SW480 (cell line): ENCODE measurements at regions not wholly inside any gene's neighbourhood (a gene's known extent, or its start where the extent isn't known, plus 50 kb on each side); places are given as distances from the start of the nearest gene placed in this dataset.

Experiments
- DNase-seq: peaks from one replicate; pipeline ENCODE4 v3.0.0-alpha.2; 2016; ENCODE audit warnings: low spot score

DNA sequence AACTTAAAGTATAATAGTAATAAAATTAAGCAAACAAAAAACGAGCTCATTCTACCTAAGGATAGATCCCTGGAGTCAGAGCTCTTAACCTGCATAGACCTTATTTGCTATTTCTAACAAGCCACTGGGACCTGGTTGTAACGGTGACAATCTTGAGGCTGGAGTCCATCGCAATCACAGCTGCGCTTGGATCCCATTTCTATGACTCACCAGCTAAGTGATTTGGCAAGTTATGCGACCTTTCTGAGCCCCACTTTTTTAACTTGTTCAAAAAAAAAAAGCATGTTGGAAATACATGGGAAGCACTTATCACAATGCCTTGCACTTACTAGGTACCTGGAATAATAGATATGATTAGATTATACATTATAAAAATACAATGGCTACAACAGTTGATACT lies 389.5 kb upstream of the CDH4 start:
- no peak for DNase-seq

DNA sequence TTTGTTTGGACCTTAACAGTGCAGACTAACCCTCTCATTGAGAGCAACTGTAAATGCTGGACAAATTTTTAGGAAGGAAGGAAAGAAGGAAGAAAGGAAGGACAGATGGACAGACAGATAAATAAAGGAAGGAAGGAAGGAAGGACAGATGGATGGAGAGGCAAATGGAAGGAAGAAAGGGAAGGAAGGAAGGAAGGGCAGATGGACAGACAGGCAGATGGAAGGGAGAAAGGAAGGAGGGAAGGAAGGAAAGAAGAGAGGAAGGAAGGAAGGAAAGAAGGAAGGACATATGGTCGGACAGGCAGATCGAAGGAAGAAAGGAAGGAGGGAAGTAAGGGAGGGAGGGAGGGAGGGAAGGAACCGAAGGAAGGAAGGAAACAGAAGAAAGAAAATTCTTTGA lies 388.5 kb upstream of the CDH4 start:
- DNase-seq = no peak

DNA sequence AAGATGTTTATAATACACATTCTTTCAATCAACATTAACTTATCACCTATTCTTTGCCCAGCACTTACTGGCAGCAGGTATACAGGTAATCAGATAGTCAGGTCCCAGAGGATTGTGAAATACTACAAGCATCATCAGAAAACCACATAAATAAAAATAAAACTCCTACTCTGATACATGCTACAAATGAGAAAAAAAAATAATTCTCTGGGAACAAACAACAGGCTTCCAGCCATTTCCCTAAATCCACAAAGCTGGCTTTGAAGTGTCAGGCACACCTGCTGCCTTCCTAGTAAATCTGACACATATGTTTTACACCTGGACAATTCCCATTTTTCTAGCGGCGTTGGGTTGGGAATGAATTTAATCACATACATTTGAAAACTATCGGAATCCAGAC lies 384.5 kb upstream of the CDH4 start:
- DNase-seq = peak; percentile 15

DNA sequence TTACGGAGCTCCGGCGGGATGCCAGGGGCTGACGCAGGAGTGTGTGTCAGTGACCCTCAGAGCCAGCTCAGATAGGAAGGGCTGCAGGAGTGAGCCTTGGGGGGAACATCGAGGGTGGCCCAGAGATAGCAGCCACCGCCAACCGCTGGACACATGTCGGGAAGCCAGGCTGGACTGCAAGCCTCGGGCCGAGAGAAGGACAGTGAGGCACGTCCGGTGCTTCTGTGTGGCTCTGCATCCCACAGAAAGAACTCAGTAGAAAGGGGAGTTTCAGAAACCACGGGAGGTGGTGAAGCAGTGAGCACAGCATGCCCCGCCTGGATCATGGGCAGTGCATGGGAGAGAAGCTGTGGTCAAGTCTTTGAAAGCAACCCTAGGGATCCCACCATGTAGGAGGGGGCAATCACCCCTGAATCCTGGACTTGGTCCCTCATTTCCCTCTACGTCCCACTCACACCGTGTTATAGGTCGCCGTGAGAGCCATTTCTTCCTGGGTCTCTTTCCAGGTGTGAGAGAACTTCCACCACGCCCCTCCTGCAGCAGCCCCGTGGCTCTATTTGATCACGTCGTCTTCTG lies 383.7 kb upstream of the CDH4 start:
- no peak for DNase-seq

DNA sequence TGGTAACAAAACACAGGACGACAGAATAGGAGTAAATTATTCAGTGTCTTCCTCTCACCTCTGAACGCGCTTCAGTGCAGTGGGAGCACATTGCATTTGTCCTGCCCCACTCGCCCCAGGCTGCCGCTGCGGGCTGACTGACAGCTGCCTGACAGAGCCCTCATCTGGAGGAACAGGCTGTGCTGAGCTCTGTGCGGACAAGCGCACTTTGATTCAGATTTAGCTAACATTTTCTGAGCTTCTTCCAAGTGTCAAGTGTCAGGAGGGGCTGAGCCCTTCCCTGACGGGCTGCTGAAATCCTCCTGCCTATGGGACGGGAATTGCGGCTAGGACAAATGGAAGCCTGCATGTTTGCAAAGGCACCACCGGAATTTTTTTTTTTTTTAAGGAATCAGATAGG lies 383.0 kb upstream of the CDH4 start:
- DNase-seq = no peak

DNA sequence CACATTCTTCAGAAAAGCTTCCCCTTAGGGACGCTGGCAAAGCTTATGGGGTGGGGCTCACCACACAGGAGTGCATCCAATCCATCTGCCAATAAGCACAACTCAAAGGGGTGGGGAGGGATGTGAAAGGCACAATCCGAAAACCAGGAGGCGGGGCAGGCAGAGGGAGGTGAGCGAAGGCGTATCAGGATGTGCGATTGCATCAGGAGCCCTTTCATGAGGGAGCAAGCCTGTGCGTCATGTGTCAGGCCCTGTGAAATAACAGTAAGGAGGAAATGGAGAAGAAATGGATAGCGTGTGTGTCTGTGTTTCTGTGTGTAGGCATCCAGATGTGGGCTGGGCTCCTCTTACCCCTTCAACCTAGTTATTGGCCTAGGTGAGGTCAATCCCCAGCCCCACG lies 382.4 kb upstream of the CDH4 start:
- DNase-seq = peak; percentile 80

DNA sequence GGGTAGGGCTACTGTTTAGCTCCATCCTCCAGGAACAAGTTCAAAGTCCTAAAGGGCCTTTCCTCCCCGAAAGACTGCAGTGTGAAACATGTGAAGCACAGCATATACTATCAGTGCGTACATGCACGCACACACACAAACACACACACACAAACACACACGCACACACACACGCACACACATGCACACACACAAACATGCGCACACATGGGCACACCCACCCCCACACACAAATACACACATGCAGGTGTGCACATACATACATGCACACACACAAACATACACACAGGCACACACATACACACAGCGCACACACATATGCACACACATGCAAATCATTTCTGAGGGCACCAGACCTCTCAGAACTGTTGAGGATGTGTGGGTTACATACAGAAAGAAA lies 382.0 kb upstream of the CDH4 start:
- DNase-seq = no peak

DNA sequence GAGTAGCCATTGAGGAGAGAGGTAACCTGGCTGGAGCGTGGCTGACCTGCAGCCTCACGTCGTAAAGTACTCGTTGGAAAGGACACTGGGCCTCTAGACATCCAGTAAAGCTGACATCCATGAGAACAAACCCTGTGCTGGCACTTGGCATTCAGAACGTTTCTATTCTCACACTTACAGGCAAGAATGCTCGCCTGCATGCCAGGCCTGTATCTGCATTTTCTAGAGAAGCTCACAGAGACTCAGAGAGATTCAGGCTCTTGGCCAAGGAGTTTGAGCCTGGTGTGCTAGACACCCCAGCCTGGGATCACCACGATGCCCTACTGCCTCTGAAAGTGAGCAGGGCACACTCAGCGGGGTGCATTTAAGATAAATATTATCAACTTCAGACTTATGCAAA lies 379.8 kb upstream of the CDH4 start:
- DNase-seq = no peak

DNA sequence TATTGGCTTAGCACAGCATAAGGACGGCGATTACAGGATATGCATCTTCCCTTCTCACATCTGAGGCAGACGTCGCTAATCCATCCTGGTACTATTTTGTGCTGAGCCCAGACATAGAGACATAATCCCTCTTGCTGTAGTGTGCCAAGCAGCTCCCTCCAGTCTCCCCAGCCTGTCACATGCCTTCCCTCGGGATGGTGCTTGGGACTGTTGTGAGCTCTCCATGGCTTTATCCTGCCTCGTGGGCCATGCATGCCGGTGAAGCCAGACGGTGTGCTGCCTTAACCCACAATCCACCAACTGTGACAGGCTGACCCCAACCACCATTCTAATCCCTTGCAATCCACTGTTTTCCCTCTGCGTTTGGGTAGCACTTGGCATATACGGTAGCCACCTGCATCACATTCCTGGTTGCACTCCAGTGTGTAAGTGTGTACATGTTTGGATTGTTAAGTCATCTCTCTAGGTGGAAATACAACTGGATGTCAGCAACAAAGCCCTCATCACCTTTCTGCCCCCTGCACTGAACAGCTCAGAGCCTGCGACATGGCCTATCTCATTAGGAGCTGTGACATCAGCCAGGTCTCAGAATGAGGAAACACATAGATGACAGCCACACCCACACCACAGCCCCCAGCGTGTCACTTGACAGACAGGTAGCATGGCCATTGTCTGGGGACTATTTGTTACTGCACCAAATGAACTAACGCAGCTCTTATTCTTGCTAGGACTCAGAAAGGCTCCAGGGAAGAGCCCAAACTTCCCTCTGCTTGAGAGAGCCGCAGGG lies 374.8 kb upstream of the CDH4 start:
- no peak for DNase-seq

DNA sequence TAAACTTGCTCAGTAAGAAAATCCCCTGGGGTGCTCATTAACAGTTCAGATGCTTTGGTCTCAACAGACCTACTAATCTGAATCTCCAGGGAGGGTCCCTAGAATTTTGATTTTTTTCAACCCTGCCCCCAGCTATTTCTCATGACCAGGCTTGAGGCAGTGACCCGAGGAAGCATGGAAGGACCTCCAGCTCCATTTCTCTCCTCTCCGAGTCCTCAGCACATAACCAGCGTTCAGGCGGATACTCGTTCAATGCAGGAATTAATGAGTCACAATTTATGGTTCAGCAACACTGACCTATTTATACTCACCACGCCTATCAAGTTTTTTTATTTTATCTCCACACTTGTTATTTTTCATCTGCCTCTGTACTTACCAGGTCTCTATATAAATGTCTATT lies 369.2 kb upstream of the CDH4 start:
- no peak for DNase-seq

DNA sequence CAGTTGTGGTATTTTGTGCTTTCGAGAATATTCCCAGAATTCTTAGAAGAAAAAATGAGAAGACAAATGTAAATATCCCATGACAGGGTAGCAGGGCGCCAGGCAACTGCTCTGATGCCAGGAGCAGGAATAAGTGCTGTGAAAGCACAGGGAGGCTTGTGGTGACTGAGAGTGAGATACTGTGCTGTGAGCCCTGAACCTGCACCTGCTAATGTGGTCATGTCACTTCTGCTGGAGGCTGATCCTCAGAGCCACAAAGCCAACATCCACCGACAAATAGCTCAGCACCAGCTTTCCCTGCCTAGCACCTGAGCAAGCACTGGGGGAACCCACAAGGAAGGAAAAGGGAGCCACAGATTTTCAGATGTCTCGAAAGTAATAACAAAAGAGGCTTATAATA lies 368.6 kb upstream of the CDH4 start:
- DNase-seq = no peak

DNA sequence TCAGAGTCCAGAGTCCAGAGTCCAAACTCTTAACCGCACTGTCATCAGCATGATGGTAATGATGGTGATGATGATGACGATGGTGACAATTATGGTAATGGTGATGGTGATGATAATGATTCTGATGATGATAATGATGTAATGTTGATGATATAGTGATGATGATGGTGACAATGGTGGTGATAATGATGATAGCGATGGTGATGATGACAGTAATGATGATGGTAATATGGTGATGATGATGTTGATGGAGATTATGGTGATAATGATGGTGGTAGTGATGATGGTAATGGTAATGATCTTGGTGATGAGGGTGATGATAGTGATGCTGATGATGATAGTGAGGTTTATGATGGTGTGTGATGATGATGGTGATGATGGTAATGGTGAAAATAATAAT lies 367.8 kb upstream of the CDH4 start:
- no peak for DNase-seq

DNA sequence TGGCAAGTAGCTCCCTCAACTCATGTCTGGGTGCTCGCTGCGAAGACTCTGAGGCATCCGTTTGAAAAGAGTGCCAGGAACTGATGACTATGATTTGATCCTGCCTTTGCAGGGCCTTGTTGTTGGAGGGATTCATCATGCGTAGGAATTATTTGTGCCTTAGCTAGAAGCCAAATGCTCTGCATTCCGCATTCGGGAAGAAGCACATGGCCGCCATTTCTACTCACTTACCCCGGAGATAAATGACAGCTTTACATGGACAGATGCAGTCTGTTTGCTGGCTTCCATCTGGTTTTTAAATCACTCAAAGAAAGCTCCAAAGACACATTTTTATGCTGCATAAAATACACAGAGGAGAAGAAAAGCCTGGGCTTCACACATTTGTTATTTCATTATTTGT lies 363.3 kb upstream of the CDH4 start:
- no peak for DNase-seq

DNA sequence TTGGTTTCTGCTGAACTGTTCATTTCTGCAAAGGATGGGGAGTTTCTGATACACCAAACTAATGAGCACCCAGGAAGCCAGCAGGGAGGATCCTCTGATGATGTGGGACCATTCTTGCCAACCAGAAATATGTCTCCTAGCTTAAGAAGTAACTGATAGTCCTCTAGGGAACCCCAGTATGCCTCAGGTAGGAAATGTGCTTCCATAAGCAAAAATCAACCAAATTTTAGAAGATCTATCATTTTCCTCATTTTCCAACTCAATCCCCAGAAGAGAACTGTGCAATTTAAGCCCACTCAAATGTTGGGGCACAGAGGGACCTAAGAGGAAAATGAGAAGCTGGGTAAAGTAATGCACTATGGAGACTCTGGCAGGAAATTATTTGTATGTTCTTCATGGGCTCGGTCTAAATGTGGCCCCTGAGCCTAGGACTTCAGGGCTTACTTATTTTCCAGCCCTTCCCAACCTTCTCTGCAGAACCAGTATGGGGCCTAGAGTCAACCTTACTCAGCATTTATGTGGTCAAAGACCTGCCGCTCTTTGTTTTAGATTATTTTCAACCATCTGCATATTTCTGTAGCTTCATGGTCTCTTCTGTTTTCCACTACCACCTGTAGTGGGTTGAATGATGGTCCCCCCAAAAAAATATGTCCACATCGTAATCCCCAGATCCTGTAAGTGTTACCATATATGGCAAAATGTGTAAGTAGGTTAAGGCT lies 359.8 kb upstream of the CDH4 start:
- no peak for DNase-seq

DNA sequence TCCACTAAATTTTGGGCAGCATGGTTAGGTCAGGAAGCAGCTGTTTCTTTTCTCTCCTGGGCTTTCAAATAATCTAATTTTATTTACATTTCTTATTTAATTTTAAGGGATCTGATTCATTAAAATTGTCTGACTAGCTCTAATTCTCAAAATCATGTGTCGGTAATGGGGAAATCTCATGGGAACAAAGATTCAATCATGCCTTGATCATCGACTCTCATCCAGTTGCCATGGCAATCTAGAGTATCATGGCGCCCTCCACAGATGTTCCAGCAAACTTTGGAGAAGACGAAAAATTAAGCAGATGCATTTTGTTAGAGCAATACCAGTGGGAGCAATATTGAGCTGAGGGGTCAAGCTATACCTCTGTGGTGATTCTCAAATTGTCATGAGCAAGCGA lies 358.0 kb upstream of the CDH4 start:
- no peak for DNase-seq

DNA sequence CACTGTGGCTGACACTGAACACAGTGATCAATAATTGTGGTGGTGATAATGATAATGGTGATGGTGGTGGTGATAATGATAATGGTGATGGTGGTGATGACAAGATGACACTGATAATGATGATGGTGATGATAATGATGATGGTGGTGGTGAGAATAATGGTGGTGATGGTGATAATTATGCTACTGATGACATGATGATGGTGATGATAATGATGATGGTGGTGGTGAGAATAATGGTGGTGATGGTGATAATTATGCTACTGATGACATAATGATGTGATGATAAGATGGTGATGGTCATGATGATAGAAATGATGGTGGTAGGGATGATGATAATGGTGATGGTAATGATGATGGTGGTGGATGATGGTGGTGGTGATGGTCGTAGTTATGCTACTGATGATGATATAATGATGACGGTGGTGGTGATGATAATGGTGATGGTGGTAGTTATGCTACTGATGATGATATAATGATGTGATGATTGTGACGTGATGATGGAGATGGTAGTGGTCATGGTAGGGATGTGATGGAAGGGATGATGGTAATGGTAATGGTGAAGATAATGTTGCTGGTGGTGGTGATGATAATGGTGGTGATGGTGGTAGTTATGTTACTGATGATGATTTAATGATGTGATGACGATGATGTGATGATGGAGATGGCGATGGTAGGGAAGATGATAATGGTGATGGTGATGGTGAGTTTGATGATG lies 356.5 kb upstream of the CDH4 start:
- DNase-seq = no peak

DNA sequence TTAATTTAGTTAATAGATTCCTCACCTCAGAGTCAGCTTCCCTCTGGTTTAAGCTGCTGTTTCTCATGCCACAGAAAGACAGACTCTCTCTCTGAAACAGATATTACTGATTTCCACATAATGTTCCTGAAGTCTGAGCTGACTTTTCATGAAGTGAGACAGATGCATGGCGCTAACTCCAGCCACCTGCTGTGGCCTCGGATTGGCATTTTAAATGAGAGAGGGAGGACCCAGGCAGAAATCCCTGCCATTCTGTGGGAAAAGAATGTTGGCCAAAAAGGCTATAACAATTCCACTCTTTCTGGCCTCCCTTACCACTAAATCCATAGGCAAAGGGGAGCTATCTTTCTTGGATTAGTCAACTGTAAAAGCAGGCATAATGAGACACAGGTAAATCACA lies 354.1 kb upstream of the CDH4 start:
- no peak for DNase-seq

DNA sequence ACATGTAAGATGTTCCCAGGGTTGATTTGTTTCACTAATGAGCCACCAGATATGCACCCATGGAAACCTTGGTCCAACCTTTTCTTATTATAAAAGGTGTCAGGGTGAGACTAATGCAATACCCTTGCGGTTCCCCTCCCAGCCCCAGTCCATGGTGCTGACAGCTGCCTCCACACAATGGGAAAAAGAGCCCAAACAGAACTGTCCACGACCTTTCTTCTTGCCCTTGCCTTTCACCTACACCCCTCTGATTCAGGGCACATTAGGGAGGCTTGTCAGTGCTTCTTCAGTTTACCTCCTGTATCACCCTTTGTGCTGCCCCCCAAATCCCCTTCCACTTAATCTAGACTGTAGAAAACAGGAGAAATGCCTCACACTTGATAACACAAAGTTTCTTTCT lies 352.7 kb upstream of the CDH4 start:
- DNase-seq = no peak

DNA sequence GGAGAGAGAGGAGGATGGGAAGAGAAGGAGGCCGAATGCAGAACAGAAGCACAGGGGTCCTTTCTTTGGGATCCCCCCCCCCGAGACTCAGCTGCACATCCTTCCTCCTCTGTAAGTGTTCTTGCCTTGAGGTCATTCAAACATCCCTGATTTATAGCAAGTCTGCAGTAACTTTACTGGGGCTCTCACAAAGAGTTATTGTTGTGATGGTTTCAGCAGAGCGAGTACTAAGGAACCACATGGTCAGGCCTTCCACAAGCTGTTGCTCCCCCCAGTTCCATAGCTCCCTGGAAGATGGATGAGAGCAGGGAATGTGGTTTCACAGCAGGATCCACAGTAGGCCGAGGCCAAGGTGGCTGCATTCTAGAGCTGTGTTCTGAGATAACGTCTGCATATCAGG lies 351.4 kb upstream of the CDH4 start:
- DNase-seq = no peak

DNA sequence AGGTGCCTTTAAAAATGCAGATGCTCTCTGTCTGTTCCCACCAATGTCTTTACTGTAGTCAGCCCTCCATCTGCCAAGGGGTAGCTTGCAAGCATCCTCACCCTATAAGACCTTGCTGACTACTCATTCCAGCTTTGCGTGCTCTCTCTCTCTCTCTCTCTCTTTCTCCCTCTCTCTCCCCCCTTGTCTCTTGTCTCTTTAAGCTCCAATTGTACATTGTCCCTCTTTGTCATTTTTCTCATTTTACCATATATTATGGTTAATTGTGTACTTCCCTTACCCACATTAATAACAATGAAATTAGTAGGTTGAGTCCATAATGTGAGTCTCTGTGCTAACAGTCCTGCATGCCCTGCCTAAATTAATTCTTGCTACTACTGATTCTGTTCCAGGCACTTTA lies 350.2 kb upstream of the CDH4 start:
- no peak for DNase-seq

DNA sequence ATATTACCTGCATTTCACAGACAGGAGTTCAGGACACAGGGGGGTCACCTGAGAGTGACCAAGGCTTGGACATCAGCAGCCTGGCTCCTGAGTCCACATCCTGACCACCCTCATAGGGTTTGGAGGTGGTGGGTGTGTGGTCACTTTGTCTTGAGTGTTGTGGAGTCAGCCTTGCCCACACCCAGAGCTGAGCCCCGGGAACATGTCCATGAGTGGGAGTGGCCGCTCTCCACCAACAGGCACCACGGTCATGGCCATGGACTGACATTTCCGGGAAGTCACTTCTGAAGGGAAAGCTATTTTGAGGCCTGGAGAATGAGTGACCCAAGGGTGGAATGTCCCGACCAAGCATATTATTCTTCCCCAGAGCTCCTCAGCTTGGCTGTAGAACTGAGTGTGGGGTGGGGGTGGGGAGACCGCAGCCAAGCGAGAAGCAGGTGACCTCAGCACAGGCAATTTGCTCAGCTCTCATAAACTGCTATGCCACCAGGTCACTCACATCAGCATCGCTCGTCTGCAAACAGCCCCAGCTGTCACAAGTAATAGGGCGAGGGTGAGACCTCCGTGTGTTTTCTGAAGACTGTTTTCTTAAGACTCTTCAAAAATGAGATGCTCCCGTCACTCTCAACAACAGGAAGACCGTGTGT lies 348.6 kb upstream of the CDH4 start:
- DNase-seq = no peak

DNA sequence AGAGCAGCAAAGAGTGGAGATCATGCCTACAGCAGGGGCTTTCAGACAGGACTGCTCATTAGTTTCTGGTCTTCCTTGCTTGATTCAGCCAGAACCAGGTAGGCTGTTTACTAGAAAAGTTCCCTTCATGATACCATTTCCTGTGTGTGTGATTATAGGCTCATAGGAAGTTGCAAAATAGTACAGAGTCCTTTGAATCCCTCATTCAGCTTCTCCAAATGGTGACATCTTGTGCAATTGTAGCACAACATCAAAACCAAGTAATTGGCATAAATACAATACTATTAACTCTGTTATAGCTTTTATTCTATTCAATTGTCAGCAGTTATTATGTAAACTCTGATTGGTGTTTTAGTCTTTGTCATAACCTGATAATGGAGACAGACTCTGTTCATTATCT lies 347.3 kb upstream of the CDH4 start:
- DNase-seq = no peak
